SK-N-SH treated with all-trans-retinoic acid at 6 μM for 48 hours (cell line): ENCODE measurements at regions not wholly inside any gene's neighbourhood (a gene's known extent, or its start where the extent isn't known, plus 50 kb on each side); places are given as distances from the start of the nearest gene placed in this dataset.
A peak's percentile ranks its signal among the peaks of the same experiment; 100 is the strongest.

Source experiments
- ATAC-seq: fragments of 200-7000 bp; cut with Tn5 transposase; 3 replicates; pipeline ENCODE4 v1.9.1; 2020; ENCODE audit warnings: mild to moderate bottlenecking, moderate library complexity
- BACH2 ChIP-seq: fragments of 250-450 bp; sonication (Bioruptor Pico); IDR thresholded peaks from 2 replicates; pipeline ENCODE4 v1.9.0; 2021; ENCODE audit warnings: mild to moderate bottlenecking, borderline replicate concordance
- CSDC2 ChIP-seq: fragments of 250-450 bp; sonication (Bioruptor Pico); IDR thresholded peaks from 2 replicates; pipeline ENCODE4 v1.5.0; 2020; ENCODE audit warnings: mild to moderate bottlenecking, moderate library complexity
- ESRRG ChIP-seq: fragments of 250-450 bp; sonication (Bioruptor Pico); IDR thresholded peaks from 2 replicates; pipeline ENCODE4 v1.6.1; 2021; ENCODE audit warnings: mild to moderate bottlenecking
- GLIS3 ChIP-seq: fragments of 250-450 bp; sonication (Bioruptor Pico); IDR thresholded peaks from 2 replicates; pipeline ENCODE4 v1.5.0; 2020; ENCODE audit warnings: mild to moderate bottlenecking, moderate library complexity
- ISL1 ChIP-seq: fragments of 250-450 bp; sonication (Bioruptor Pico); IDR thresholded peaks from 2 replicates; pipeline ENCODE4 v2.1.2; 2022; ENCODE audit warnings: mild to moderate bottlenecking, moderate library complexity
- OSR1 ChIP-seq: fragments of 250-450 bp; sonication (Bioruptor Pico); IDR thresholded peaks from 2 replicates; pipeline ENCODE4 v1.8.0; 2022; ENCODE audit warnings: moderate library complexity, mild to moderate bottlenecking, inconsistent platforms
- PPARA ChIP-seq: fragments of 250-450 bp; sonication (Bioruptor Pico); IDR thresholded peaks from 2 replicates; pipeline ENCODE4 v1.5.0; 2020; ENCODE audit warnings: mild to moderate bottlenecking, borderline replicate concordance
- SNAI2 ChIP-seq: fragments of 250-450 bp; sonication (Bioruptor Pico); IDR thresholded peaks from 2 replicates; pipeline ENCODE4 v1.5.0; 2020; ENCODE audit warnings: mild to moderate bottlenecking, moderate library complexity
- TCF4 ChIP-seq: fragments of 250-450 bp; sonication (Bioruptor Pico); IDR thresholded peaks from 2 replicates; pipeline ENCODE4 v1.8.0; 2021; ENCODE audit warnings: mild to moderate bottlenecking, moderate library complexity, borderline replicate concordance
- TOX ChIP-seq: fragments of 250-450 bp; sonication (Bioruptor Pico); IDR thresholded peaks from 2 replicates; pipeline ENCODE4 v1.8.0; 2021; ENCODE audit warnings: mild to moderate bottlenecking, moderate library complexity, borderline replicate concordance
- ZC3H10 ChIP-seq: fragments of 250-450 bp; sonication (Bioruptor Pico); IDR thresholded peaks from 2 replicates; pipeline ENCODE4 v1.5.1; 2021; ENCODE audit warnings: mild to moderate bottlenecking, moderate library complexity
- ZFP3 ChIP-seq: fragments of 250-450 bp; sonication (Bioruptor Pico); IDR thresholded peaks from 2 replicates; pipeline ENCODE4 v1.5.0; 2020; ENCODE audit warnings: mild to moderate bottlenecking, moderate library complexity
- ZFP30 ChIP-seq: fragments of 450-650 bp; formaldehyde crosslinking; IDR thresholded peaks from 2 replicates; pipeline ENCODE4 v1.5.0; 2022; ENCODE audit warnings: mild to moderate bottlenecking, moderate library complexity
- ZNF565 ChIP-seq: fragments of 450-650 bp; formaldehyde crosslinking; conservative IDR thresholded peaks from 2 replicates; pipeline ENCODE4 v1.5.0; 2020; ENCODE audit warnings: low read depth, mild to moderate bottlenecking, moderate library complexity
- ZNF8 ChIP-seq: fragments of 450-650 bp; formaldehyde crosslinking; IDR thresholded peaks from 2 replicates; pipeline ENCODE4 v1.5.0; 2020; ENCODE audit warnings: mild to moderate bottlenecking, moderate library complexity
- TF ChIP-seq, protein P1 (sequence below): fragments of 250-450 bp; sonication (Bioruptor Pico); IDR thresholded peaks from 2 replicates; pipeline ENCODE4 v1.5.1; 2020; ENCODE audit warnings: low read depth, mild to moderate bottlenecking, moderate library complexity
- TF ChIP-seq, protein P2 (sequence below): fragments of 250-450 bp; sonication (Bioruptor Pico); IDR thresholded peaks from 2 replicates; pipeline ENCODE4 v1.8.0; 2021; ENCODE audit warnings: low read depth, mild to moderate bottlenecking, moderate library complexity, borderline replicate concordance
- TF ChIP-seq, protein P3 (sequence below): fragments of 250-450 bp; sonication (Bioruptor Pico); IDR thresholded peaks from 2 replicates; pipeline ENCODE4 v1.5.0; 2020; ENCODE audit warnings: mild to moderate bottlenecking, moderate library complexity
- TF ChIP-seq, protein P4 (sequence below): fragments of 250-450 bp; sonication (Bioruptor Pico); IDR thresholded peaks from 2 replicates; pipeline ENCODE4 v1.5.1; 2021; ENCODE audit warnings: mild to moderate bottlenecking, moderate library complexity

DNA sequence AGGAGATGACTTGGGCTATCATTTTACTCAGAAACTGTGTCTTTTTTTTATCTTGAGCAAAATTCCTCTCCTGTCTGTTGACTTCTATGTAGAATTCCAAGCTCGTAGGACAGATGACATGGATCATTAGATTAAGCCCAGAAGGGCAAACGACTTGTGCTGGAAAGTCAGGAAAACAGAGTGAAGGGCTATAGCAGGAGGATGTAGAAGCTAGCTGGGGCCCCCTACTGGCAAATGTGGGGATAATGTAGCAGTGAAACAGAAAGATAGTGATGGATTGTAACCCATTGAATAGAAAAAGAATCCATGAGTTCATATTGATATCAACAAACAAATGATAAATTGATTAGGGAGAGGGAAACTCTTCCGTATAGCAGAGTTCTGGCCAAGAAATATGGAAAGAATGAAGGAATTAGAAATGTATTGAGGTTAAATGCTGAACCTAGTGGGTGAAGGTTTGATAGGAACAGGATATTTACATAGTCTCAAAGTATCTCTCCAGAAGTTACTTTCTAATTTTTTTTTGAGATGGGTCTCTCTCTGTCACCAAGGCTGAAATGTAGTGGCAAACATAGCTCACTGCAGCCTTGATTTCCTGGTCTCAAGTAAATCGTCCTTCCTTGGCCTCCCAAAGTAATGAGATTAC is 103.6 kb downstream of the LYZL1 start:
- peak; percentile 92 for ATAC-seq
- TF ChIP-seq CSDC2 (CRISPR knock-in tag) (no peak), TCF4 (CRISPR knock-in tag) (no peak), SNAI2 (no peak), ZC3H10 (CRISPR knock-in tag) (no peak), PPARA (no peak), GLIS3 (CRISPR knock-in tag) (no peak), ZFP3 (CRISPR knock-in tag) (no peak), ISL1 (CRISPR knock-in tag) (no peak), BACH2 (CRISPR knock-in tag) (no peak), ZNF565 (CRISPR knock-in tag) (no peak), ESRRG (CRISPR knock-in tag) (no peak), ZNF8 (CRISPR knock-in tag) (no peak), TOX (no peak)
- TF ChIP-seq, protein P1, sequence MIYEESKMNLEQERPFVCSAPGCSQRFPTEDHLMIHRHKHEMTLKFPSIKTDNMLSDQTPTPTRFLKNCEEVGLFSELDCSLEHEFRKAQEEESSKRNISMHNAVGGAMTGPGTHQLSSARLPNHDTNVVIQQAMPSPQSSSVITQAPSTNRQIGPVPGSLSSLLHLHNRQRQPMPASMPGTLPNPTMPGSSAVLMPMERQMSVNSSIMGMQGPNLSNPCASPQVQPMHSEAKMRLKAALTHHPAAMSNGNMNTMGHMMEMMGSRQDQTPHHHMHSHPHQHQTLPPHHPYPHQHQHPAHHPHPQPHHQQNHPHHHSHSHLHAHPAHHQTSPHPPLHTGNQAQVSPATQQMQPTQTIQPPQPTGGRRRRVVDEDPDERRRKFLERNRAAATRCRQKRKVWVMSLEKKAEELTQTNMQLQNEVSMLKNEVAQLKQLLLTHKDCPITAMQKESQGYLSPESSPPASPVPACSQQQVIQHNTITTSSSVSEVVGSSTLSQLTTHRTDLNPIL (CRISPR knock-in tag), result no peak
- TF ChIP-seq, protein P2, sequence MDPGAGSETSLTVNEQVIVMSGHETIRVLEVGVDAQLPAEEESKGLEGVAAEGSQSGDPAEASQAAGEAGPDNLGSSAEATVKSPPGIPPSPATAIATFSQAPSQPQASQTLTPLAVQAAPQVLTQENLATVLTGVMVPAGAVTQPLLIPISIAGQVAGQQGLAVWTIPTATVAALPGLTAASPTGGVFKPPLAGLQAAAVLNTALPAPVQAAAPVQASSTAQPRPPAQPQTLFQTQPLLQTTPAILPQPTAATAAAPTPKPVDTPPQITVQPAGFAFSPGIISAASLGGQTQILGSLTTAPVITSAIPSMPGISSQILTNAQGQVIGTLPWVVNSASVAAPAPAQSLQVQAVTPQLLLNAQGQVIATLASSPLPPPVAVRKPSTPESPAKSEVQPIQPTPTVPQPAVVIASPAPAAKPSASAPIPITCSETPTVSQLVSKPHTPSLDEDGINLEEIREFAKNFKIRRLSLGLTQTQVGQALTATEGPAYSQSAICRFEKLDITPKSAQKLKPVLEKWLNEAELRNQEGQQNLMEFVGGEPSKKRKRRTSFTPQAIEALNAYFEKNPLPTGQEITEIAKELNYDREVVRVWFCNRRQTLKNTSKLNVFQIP (CRISPR knock-in tag), result no peak
- TF ChIP-seq, protein P3, sequence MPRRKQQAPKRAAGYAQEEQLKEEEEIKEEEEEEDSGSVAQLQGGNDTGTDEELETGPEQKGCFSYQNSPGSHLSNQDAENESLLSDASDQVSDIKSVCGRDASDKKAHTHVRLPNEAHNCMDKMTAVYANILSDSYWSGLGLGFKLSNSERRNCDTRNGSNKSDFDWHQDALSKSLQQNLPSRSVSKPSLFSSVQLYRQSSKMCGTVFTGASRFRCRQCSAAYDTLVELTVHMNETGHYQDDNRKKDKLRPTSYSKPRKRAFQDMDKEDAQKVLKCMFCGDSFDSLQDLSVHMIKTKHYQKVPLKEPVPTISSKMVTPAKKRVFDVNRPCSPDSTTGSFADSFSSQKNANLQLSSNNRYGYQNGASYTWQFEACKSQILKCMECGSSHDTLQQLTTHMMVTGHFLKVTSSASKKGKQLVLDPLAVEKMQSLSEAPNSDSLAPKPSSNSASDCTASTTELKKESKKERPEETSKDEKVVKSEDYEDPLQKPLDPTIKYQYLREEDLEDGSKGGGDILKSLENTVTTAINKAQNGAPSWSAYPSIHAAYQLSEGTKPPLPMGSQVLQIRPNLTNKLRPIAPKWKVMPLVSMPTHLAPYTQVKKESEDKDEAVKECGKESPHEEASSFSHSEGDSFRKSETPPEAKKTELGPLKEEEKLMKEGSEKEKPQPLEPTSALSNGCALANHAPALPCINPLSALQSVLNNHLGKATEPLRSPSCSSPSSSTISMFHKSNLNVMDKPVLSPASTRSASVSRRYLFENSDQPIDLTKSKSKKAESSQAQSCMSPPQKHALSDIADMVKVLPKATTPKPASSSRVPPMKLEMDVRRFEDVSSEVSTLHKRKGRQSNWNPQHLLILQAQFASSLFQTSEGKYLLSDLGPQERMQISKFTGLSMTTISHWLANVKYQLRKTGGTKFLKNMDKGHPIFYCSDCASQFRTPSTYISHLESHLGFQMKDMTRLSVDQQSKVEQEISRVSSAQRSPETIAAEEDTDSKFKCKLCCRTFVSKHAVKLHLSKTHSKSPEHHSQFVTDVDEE (CRISPR knock-in tag), result no peak

DNA sequence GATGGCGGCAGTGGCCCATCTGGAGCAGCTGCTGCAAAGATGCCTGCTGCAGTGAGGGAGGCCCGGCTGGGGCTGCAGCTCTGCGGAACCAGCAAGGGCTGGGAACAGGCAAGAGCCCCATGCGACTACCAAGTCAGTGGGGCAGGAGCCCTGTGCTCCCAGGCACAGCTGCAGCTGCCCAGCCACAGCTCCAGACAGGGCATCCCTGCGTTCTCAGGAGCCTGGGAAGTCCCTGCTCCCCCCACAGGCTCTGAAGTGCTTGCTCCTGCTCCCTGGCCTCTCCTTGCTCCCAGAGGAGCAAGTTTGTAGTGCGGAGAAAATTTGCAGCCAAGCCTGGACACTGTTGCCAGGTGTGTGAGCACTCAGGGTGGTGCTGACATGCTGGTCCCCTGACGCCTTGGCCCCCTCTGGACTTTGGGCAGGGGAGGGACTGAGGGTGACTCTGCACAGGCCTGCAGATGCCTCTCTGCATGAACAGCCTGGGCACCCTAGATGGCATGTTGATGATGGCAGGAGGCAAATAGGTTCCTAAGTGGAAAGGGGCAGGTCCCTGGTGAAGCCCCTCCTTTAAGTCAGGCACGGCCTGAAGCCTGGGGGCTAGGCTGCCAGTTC is 105.6 kb downstream of the LYZL1 start:
- TF ChIP-seq, protein P4, sequence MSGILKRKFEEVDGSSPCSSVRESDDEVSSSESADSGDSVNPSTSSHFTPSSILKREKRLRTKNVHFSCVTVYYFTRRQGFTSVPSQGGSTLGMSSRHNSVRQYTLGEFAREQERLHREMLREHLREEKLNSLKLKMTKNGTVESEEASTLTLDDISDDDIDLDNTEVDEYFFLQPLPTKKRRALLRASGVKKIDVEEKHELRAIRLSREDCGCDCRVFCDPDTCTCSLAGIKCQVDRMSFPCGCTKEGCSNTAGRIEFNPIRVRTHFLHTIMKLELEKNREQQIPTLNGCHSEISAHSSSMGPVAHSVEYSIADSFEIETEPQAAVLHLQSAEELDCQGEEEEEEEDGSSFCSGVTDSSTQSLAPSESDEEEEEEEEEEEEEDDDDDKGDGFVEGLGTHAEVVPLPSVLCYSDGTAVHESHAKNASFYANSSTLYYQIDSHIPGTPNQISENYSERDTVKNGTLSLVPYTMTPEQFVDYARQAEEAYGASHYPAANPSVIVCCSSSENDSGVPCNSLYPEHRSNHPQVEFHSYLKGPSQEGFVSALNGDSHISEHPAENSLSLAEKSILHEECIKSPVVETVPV (CRISPR knock-in tag), result no peak
- TF ChIP-seq, protein P2 (CRISPR knock-in tag), result no peak
- no peak for TF ChIP-seq SNAI2
- TF ChIP-seq OSR1 (CRISPR knock-in tag), result no peak
- TF ChIP-seq CSDC2 (CRISPR knock-in tag), result no peak
- no peak for TF ChIP-seq ZNF565 (CRISPR knock-in tag)
- no peak for TF ChIP-seq BACH2 (CRISPR knock-in tag)
- no peak for ATAC-seq

DNA sequence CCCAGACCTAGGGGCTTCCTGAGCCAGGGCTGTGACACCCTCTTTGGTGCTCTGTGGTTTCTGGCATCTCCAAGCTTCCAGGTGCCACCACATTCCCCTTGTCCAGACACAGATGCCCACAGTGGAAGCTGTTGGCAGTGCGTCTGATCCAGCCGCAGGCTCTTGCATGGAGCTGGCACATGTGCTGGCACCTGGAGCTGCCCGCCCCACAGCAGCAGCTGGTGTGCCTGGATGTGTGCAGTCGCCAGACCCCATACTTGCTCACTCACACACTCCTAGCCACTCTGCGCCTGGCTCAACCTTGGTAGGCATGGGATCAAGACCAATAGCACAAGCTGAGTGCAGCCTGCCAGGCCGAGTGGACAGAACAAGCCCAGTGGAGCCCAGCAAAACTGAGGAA is 106.5 kb downstream of the LYZL1 start:
- no peak for ATAC-seq

More for the DNA sequence above, 106.5 kb downstream of the LYZL1 start:
- no peak for TF ChIP-seq ZFP30 (CRISPR knock-in tag)
- no peak for TF ChIP-seq TOX
- TF ChIP-seq, protein P1 (CRISPR knock-in tag), result no peak
- no peak for TF ChIP-seq BACH2 (CRISPR knock-in tag)
